ENCODE measurements at regions not wholly inside any gene's neighbourhood (a gene's known extent, or its start where the extent isn't known, plus 50 kb on each side); places are given as distances from the start of the nearest gene placed in this dataset.

- no peak for DNase-seq (ENCODE audit: low read depth)
- TF ChIP-seq CTCF (IDR thresholded peaks at IDR 0.05; ENCODE audit: insufficient read depth, low read depth, low read length, missing control alignments) = no peak
- H3K4me3 ChIP-seq (ENCODE audit: low read length) = no peak overlapping the region
Observed at GRCh38 chr7:35581605-35582210, 113.2 kb downstream of the HERPUD2 start.

- DNase-seq (ENCODE audit: low read depth) = no peak
- no peak for TF ChIP-seq CTCF (IDR thresholded peaks at IDR 0.05; ENCODE audit: insufficient read depth, low read depth, low read length, missing control alignments)
- no peak overlapping the region for H3K4me3 ChIP-seq (ENCODE audit: low read length)
Observed at GRCh38 chr7:35576031-35576573, 118.8 kb downstream of the HERPUD2 start.

GRCh38 chr7:35571611-35572240, 123.2 kb downstream of the HERPUD2 start:
- TF ChIP-seq CTCF (IDR thresholded peaks at IDR 0.05; ENCODE audit: insufficient read depth, low read depth, low read length, missing control alignments) = no peak
- no peak overlapping the region for H3K4me3 ChIP-seq (ENCODE audit: low read length)
- DNase-seq (ENCODE audit: low read depth) = no peak

- no peak for TF ChIP-seq CTCF (IDR thresholded peaks at IDR 0.05; ENCODE audit: insufficient read depth, low read depth, low read length, missing control alignments)
- DNase-seq (ENCODE audit: low read depth) = peak; percentile 20
- no peak overlapping the region for H3K4me3 ChIP-seq (ENCODE audit: low read length)
Observed at GRCh38 chr7:35570937-35571336, 124.0 kb downstream of the HERPUD2 start.

- no peak overlapping the region for H3K4me3 ChIP-seq (ENCODE audit: low read length)
- DNase-seq (ENCODE audit: low read depth) = no peak
- no peak for TF ChIP-seq CTCF (IDR thresholded peaks at IDR 0.05; ENCODE audit: insufficient read depth, low read depth, low read length, missing control alignments)
Observed at GRCh38 chr7:35565927-35566326, 129.0 kb downstream of the HERPUD2 start.

- no peak overlapping the region for H3K4me3 ChIP-seq (ENCODE audit: low read length)
- DNase-seq (ENCODE audit: low read depth) = no peak
- TF ChIP-seq CTCF (IDR thresholded peaks at IDR 0.05; ENCODE audit: insufficient read depth, low read depth, low read length, missing control alignments) = no peak
Observed at GRCh38 chr7:35558841-35559240, 136.1 kb downstream of the HERPUD2 start.

All from epithelial cell of esophagus (primary cell).